ENCODE measurements at regions not wholly inside any gene's neighbourhood (a gene's known extent, or its start where the extent isn't known, plus 50 kb on each side); places are given as distances from the start of the nearest gene placed in this dataset.

DNA sequence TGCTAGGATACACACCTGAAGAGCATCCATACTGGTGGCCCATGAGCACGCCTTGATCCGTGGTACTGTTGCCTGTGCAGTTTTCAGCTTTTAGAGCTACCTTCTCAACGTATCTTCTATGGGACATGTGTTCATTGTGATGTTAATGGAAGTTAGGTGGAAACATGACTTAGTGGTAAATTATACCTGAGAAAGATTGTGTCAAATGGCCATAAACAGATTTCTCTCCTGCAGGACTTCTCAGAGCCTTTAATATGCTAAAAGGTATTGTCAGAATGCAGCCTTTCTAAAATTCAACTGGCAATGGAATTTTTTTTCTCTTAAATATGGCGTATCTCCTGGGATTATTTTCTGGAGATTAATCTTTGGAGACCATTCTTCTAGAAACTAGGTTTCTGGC lies 148.5 kb downstream of the CDC5L start:
- Histone ChIP-seq H3K27me3 (ENCODE audit: control insufficient read depth, insufficient read depth, low read length) (no peaks in the 10 kb centered on the region), H3K27ac (ENCODE audit: low read depth, low read length) (no peak overlapping the region), H3K4me3 (ENCODE audit: low read length) (no peak overlapping the region), H3K4me1 (ENCODE audit: control insufficient read depth, insufficient read depth, low read length) (no peaks in the 10 kb centered on the region), H3K36me3 (ENCODE audit: control insufficient read depth, insufficient read depth, low read length) (no peaks in the 10 kb centered on the region), H3K9ac (ENCODE audit: low read length) (no peak overlapping the region)

DNA sequence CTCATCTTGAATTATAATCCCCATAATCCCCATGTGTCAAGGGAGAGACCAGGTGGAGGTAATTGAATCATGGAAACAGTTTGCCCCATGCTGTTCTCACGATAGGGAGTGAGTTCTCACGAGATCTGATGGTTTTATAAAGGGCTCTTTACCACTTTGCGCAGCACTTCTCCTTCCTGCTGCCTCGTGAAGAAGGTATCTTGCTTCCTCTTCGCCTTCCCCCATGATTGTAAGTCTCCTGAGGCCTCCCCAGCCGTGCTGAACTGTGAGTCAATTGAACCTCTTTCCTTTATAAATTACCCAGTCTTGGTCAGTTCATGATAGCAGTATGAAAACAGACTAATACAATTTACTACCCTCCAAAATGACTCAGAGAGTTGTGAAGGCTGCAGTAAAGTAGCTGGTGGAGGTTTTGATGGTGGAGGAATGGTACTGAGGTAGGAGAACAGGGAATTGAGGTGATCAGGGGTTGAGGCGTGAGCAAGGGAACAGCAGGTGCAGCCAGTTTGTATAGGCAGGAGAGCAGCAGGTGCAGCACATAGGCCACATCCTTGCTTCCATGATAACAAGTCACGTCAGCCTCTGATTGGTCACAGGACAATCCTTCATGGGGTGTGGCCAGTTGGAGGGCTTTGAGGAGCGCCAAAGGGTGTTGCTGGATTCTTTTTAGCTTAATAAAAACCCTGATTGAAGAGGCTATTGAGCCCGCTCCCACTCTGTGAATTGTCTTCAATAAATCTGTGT lies 150.0 kb downstream of the CDC5L start:
- H3K4me1 ChIP-seq (ENCODE audit: control insufficient read depth, insufficient read depth, low read length): no peaks in the 10 kb centered on the region
- no peak overlapping the region for H3K9ac ChIP-seq (ENCODE audit: low read length)
- H3K27ac ChIP-seq (ENCODE audit: low read depth, low read length): no peak overlapping the region
- H3K27me3 ChIP-seq (ENCODE audit: control insufficient read depth, insufficient read depth, low read length): no peaks in the 10 kb centered on the region
- no peaks in the 10 kb centered on the region for H3K36me3 ChIP-seq (ENCODE audit: control insufficient read depth, insufficient read depth, low read length)
- H3K4me3 ChIP-seq (ENCODE audit: low read length): no peak overlapping the region

DNA sequence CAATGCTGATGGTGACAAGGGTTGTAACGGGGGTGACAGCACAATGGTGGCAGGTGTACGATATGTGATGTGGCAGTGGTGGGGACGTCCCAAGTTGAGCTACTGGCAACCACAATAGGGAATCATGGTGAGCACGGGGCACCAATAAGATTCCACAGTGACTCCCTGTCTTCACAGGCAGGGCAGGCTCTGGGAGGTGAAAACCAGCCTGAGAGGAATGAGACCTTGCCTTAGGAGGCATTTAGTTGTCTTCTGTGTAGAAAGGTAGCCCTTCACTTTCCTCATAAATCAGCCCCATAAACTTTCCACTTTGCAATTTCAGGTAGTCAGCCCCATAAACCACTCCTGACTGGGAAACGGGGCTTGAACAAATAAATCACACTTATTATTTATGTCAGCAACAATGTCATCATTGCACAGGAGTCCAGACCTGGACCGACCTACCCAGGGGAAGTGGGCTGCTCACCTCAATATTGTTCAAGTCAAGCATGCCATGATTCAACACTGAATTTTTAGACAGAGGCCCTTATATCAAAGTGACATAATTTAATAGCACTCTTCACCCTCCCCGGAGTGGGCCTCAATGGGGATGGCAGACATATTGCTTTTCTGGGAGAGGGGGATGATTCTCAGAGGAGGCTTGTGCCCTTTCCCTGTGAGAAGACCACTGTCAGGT lies 150.8 kb downstream of the CDC5L start:
- Histone ChIP-seq H3K36me3 (ENCODE audit: control insufficient read depth, insufficient read depth, low read length) (no peaks in the 10 kb centered on the region), H3K9ac (ENCODE audit: low read length) (no peak overlapping the region), H3K4me3 (ENCODE audit: low read length) (no peak overlapping the region), H3K4me1 (ENCODE audit: control insufficient read depth, insufficient read depth, low read length) (no peaks in the 10 kb centered on the region), H3K27me3 (ENCODE audit: control insufficient read depth, insufficient read depth, low read length) (no peaks in the 10 kb centered on the region), H3K27ac (ENCODE audit: low read depth, low read length) (no peak overlapping the region)

DNA sequence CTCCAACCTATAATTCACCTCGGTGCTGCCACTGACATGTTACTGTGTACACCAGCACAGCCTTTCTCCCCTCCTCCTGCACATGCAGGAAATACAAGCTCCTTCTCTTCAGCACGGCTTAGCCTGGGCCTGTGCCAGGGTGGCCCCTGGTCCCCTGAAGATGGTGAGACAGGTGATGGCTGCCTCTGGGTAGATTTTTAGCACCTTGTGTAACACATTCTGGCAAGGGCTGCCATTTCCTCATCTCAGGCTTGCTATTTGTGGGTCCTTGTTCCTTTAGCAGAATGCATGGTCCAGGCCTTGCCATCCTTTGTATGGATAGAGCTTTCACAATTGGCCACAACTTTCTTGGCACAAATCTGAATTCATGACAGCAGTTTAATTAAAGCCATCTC lies 151.3 kb downstream of the CDC5L start:
- no peak overlapping the region for H3K4me3 ChIP-seq (ENCODE audit: low read length)
- H3K27ac ChIP-seq (ENCODE audit: low read depth, low read length): no peak overlapping the region
- H3K4me1 ChIP-seq (ENCODE audit: control insufficient read depth, insufficient read depth, low read length): no peaks in the 10 kb centered on the region
- H3K9ac ChIP-seq (ENCODE audit: low read length): no peak overlapping the region
- H3K36me3 ChIP-seq (ENCODE audit: control insufficient read depth, insufficient read depth, low read length): no peaks in the 10 kb centered on the region
- no peaks in the 10 kb centered on the region for H3K27me3 ChIP-seq (ENCODE audit: control insufficient read depth, insufficient read depth, low read length)

DNA sequence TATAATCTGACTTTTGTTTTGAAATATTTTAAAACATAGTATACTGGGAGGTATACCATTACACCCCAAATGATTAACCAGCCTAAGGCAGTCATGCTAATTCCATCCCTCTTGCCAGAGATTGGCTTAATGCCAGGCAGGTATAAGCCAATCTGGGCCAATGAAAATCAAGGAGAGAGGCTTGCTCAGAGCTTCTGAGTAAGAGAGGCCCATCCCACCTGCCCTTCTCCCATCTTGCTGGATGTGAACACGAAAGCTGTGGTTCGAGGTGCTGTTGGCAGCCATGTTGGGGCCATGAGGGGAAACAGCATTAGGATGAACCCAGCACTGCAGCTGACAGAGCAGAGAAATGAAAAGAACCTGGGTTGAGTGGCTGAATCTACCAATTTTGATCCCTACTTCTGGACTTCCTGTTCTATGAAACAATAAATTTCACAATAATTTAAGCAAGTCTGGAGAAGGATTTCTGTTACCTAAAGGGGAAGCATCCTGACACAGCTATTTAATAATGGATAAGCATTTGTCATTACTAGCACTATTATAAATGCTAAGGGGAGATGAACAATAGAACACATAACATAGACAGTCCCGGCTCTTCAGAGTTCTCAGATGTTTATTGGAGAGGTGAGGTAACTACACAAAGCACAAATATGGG lies 152.3 kb downstream of the CDC5L start:
- Histone ChIP-seq H3K4me1 (ENCODE audit: control insufficient read depth, insufficient read depth, low read length) (no peaks in the 10 kb centered on the region), H3K4me3 (ENCODE audit: low read length) (no peak overlapping the region), H3K27ac (ENCODE audit: low read depth, low read length) (no peak overlapping the region), H3K27me3 (ENCODE audit: control insufficient read depth, insufficient read depth, low read length) (no peaks in the 10 kb centered on the region), H3K36me3 (ENCODE audit: control insufficient read depth, insufficient read depth, low read length) (no peaks in the 10 kb centered on the region), H3K9ac (ENCODE audit: low read length) (no peak overlapping the region)

DNA sequence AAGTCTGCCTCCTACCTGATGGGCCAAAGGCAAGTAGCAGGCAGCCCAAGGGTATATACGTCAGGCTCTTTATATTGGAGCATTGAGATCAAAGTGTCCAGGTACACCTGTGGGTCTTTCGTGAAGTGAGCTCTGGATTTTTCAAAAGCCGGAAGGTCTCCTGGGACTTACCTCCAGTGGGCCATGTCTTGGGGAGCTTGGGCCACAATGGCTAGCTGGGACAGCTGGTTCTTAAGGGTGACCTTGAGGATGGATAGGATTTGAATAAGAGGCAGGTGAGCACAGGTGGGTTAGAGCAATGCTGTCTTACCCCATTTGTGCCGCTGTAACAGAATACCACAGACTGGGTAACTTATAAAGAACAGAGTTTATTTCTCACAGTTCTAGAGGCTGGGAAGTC lies 153.4 kb downstream of the CDC5L start:
- H3K27ac ChIP-seq (ENCODE audit: low read depth, low read length): no peak overlapping the region
- H3K9ac ChIP-seq (ENCODE audit: low read length): no peak overlapping the region
- H3K36me3 ChIP-seq (ENCODE audit: control insufficient read depth, insufficient read depth, low read length): no peaks in the 10 kb centered on the region
- no peak overlapping the region for H3K4me3 ChIP-seq (ENCODE audit: low read length)
- H3K27me3 ChIP-seq (ENCODE audit: control insufficient read depth, insufficient read depth, low read length): no peaks in the 10 kb centered on the region
- no peaks in the 10 kb centered on the region for H3K4me1 ChIP-seq (ENCODE audit: control insufficient read depth, insufficient read depth, low read length)

DNA sequence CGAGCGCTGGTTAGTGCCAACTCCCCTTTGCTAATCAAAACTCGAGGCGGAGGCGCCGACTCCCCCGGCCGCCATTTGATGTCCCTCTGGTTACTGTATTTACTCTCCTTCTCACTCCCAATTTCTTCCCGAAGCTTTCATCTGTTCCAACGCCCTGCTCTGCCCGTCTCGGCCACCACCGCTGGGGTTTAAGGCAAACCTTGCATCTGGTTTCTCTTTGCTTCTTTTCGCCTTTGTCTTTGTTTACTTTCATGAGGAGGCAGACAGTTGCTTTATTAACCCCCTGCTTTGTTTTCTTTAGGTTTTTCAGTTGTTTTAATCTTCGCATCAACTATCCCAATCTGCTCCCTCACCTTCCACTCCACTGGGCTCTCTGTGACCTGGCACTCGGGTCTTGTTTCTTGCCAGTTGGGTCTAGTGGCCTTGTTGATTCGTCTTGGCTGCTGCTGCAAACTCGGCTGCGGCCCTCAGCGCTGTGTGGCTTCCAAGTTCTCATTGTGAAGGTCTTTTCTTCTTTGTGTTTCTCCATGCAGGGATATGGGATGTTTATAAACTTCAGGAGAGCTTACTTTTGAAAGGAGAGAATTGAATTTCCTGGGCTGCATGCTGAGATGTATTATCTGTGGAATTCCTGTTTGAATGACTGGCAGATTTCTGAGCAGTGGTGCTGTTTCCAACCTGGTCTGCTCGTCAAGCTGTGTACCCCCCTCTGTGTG lies 155.1 kb downstream of the CDC5L start:
- H3K27ac ChIP-seq (ENCODE audit: low read depth, low read length): no peak overlapping the region
- no peaks in the 10 kb centered on the region for H3K27me3 ChIP-seq (ENCODE audit: control insufficient read depth, insufficient read depth, low read length)
- H3K36me3 ChIP-seq (ENCODE audit: control insufficient read depth, insufficient read depth, low read length): no peaks in the 10 kb centered on the region
- H3K4me1 ChIP-seq (ENCODE audit: control insufficient read depth, insufficient read depth, low read length): no peaks in the 10 kb centered on the region
- H3K4me3 ChIP-seq (ENCODE audit: low read length): no peak overlapping the region
- H3K9ac ChIP-seq (ENCODE audit: low read length): no peak overlapping the region

DNA sequence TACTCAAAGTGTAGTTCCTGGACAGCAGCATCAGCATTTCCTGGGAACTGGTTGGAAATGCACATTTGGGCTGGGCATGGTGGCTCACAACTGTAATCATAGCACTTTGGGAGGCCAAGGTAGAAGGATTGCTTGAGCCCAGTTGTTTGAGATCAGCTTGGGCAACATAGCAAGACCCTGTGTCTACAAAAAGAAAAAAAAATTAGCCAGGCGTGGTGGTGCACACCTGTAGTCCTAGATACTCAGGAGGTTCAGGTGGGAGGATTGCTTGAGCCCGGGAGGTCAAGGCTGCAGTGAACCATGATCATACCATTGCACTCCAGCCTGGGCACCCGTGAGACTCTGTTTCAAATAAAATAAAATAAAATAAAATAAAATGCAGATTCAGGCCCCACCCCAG lies 156.2 kb downstream of the CDC5L start:
- Histone ChIP-seq H3K27ac (ENCODE audit: low read depth, low read length) (no peak overlapping the region), H3K36me3 (ENCODE audit: control insufficient read depth, insufficient read depth, low read length) (no peaks in the 10 kb centered on the region), H3K9ac (ENCODE audit: low read length) (no peak overlapping the region), H3K4me3 (ENCODE audit: low read length) (no peak overlapping the region), H3K4me1 (ENCODE audit: control insufficient read depth, insufficient read depth, low read length) (no peaks in the 10 kb centered on the region), H3K27me3 (ENCODE audit: control insufficient read depth, insufficient read depth, low read length) (no peaks in the 10 kb centered on the region)

DNA sequence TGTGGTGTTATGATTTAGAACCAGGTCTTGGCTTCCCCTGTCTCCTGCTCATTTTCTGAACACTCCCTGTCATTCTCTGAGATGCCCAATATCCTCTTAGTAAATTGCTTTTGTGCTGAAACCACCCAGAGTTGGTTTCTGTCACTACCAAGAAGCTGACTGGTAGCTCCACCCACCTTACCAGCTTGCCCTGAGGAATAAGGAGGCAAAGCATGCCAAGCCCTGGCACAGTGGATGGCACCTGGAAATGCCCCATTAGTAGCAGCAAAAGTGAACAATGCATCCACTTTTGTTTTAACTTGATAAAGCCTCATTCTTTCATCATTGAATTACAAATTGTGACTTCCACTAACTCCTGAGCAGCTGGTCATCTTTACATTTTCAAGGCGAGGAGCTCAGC lies 157.7 kb downstream of the CDC5L start:
- H3K36me3 ChIP-seq (ENCODE audit: control insufficient read depth, insufficient read depth, low read length): no peaks in the 10 kb centered on the region
- H3K27ac ChIP-seq (ENCODE audit: low read depth, low read length): no peak overlapping the region
- H3K4me3 ChIP-seq (ENCODE audit: low read length): no peak overlapping the region
- H3K9ac ChIP-seq (ENCODE audit: low read length): no peak overlapping the region
- no peaks in the 10 kb centered on the region for H3K4me1 ChIP-seq (ENCODE audit: control insufficient read depth, insufficient read depth, low read length)
- H3K27me3 ChIP-seq (ENCODE audit: control insufficient read depth, insufficient read depth, low read length): no peaks in the 10 kb centered on the region

DNA sequence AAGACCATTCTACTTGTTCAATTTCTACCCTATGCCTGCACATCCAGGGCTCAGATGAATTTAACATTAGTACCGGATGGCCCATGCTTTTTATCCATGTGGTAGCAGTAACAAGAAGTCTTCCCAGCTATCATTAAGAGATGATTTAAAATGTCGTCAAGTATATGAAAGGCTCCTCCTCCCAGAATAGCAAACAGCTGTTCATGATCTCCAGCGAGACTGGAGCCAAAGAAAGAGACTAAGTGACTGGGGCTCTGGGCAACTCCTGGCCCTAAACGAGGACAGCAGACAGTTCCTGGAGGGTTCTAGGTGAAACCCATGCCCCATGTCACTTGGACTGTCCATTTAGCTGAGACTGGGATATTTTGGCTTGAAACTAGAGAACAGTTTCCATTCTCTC lies 160.8 kb downstream of the CDC5L start:
- Histone ChIP-seq H3K4me1 (ENCODE audit: control insufficient read depth, insufficient read depth, low read length) (no peaks in the 10 kb centered on the region), H3K27ac (ENCODE audit: low read depth, low read length) (no peak overlapping the region), H3K4me3 (ENCODE audit: low read length) (no peak overlapping the region), H3K9ac (ENCODE audit: low read length) (no peak overlapping the region), H3K27me3 (ENCODE audit: control insufficient read depth, insufficient read depth, low read length) (no peaks in the 10 kb centered on the region), H3K36me3 (ENCODE audit: control insufficient read depth, insufficient read depth, low read length) (no peaks in the 10 kb centered on the region)

DNA sequence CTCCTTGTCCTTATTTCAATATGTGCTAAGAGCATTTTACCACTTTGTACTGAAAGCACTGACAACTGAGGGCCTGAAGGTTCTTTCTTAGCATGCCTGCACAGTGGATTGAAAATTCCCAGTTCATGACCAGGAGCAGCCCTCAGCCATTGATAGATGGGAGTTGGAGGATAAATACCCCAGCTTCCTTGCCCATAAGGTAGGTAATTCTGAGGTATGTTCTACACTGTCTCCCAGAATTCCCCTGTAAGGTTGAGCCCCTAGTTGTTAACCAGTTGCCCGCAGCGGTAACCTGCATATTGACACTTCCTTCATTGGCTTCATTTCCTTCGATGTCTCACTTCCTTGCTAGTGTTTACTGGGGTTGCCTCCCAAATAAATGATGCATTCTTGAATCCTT lies 162.0 kb downstream of the CDC5L start:
- no peaks in the 10 kb centered on the region for H3K4me1 ChIP-seq (ENCODE audit: control insufficient read depth, insufficient read depth, low read length)
- H3K27me3 ChIP-seq (ENCODE audit: control insufficient read depth, insufficient read depth, low read length): no peaks in the 10 kb centered on the region
- no peak overlapping the region for H3K27ac ChIP-seq (ENCODE audit: low read depth, low read length)
- no peak overlapping the region for H3K4me3 ChIP-seq (ENCODE audit: low read length)
- no peaks in the 10 kb centered on the region for H3K36me3 ChIP-seq (ENCODE audit: control insufficient read depth, insufficient read depth, low read length)
- no peak overlapping the region for H3K9ac ChIP-seq (ENCODE audit: low read length)

DNA sequence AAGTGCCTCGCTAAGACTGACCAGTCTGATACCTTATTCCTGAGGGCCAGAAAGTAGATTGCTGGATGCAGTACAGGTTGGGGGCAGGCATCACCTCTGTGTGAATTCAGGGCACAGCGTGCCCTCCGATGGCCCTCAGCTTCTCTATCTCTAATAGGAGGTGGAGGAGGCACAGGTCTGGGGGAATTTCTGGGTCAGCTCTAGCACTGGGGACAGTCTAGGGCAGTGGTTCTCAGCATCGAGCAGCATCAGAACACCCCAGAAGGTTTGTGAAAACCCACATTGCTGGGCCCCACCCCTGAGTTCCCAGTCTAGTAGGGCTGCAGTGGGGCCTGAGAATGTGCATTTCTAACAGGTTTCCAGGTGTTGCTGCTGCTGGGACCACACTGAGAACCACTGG lies 166.7 kb downstream of the CDC5L start:
- no peak overlapping the region for H3K4me3 ChIP-seq (ENCODE audit: low read length)
- peaks cover 2% of the 10 kb centered on the region for H3K27me3 ChIP-seq (ENCODE audit: control insufficient read depth, insufficient read depth, low read length)
- H3K36me3 ChIP-seq (ENCODE audit: control insufficient read depth, insufficient read depth, low read length): no peaks in the 10 kb centered on the region
- peaks cover 2% of the 10 kb centered on the region for H3K4me1 ChIP-seq (ENCODE audit: control insufficient read depth, insufficient read depth, low read length)
- no peak overlapping the region for H3K9ac ChIP-seq (ENCODE audit: low read length)
- H3K27ac ChIP-seq (ENCODE audit: low read depth, low read length): no peak overlapping the region
